ENCODE measurements at regions not wholly inside any gene's neighbourhood (a gene's known extent, or its start where the extent isn't known, plus 50 kb on each side); places are given as distances from the start of the nearest gene placed in this dataset.
"Not testable (repeated sequence)": the region's sequence is repeated elsewhere in the genome, so short reads cannot be mapped to it uniquely, and the experiment has no call there.

GRCh38 chr9:106779796-106780195, 83.2 kb upstream of the ZNF462 start:
- H3K27ac ChIP-seq: no peak overlapping the region
- TF ChIP-seq ZFX (IDR thresholded peaks at IDR 0.05; ENCODE audit: borderline replicate concordance) (no peak), CTCF (IDR thresholded peaks at IDR 0.05) (no peak)

- TF ChIP-seq ZFX (IDR thresholded peaks at IDR 0.05; ENCODE audit: borderline replicate concordance) (no peak), CTCF (IDR thresholded peaks at IDR 0.05) (no peak)
- H3K27ac ChIP-seq: no peak overlapping the region
Measured at GRCh38 chr9:106783121-106783520, 79.8 kb upstream of the ZNF462 start.

GRCh38 chr9:106784076-106784475, 78.9 kb upstream of the ZNF462 start:
- no peak overlapping the region for H3K27ac ChIP-seq
- TF ChIP-seq CTCF (IDR thresholded peaks at IDR 0.05) (no peak), ZFX (IDR thresholded peaks at IDR 0.05; ENCODE audit: borderline replicate concordance) (no peak)

GRCh38 chr9:106785200-106785599, 77.8 kb upstream of the ZNF462 start:
- H3K27ac ChIP-seq: no peak overlapping the region
- TF ChIP-seq CTCF (IDR thresholded peaks at IDR 0.05) (no peak), ZFX (IDR thresholded peaks at IDR 0.05; ENCODE audit: borderline replicate concordance) (no peak)

GRCh38 chr9:106788021-106788420, 74.9 kb upstream of the ZNF462 start:
- not testable (repeated sequence) for H3K27ac ChIP-seq

- no peak for TF ChIP-seq ZFX (IDR thresholded peaks at IDR 0.05; ENCODE audit: borderline replicate concordance)
- no peak for TF ChIP-seq CTCF (IDR thresholded peaks at IDR 0.05)
- H3K27ac ChIP-seq: peak overlapping the region; percentile 61; the same call in 1 of the 2 replicates
Measured at GRCh38 chr9:106795031-106795430, 67.9 kb upstream of the ZNF462 start.

- TF ChIP-seq CTCF (IDR thresholded peaks at IDR 0.05) (no peak), ZFX (IDR thresholded peaks at IDR 0.05; ENCODE audit: borderline replicate concordance) (no peak)
- H3K27ac ChIP-seq: no peak overlapping the region
Measured at GRCh38 chr9:106796771-106797170, 66.2 kb upstream of the ZNF462 start.

- TF ChIP-seq CTCF (IDR thresholded peaks at IDR 0.05): no peak
- no peak for TF ChIP-seq ZFX (IDR thresholded peaks at IDR 0.05; ENCODE audit: borderline replicate concordance)
- no peak overlapping the region for H3K27ac ChIP-seq
Measured at GRCh38 chr9:106797299-106797698, 65.7 kb upstream of the ZNF462 start.

All from 22Rv1 (cell line).